ENCODE measurements at regions not wholly inside any gene's neighbourhood (a gene's known extent, or its start where the extent isn't known, plus 50 kb on each side); places are given as distances from the start of the nearest gene placed in this dataset.

GRCh38 chr20:12074111-12074655 is 156.5 kb downstream of the BTBD3 start:
- no peak for TF ChIP-seq CTCF (conservative IDR thresholded peaks at IDR 0.05 in 1 of 2, IDR thresholded peaks at IDR 0.05 in 1 of 2; ENCODE audit: low read depth in 1 of 2, low read length in 2 of 2)
- TF ChIP-seq EZH2 (IDR thresholded peaks at IDR 0.05; ENCODE audit: low read length, missing control alignments): no peak
